ENCODE measurements at regions not wholly inside any gene's neighbourhood (a gene's known extent, or its start where the extent isn't known, plus 50 kb on each side); places are given as distances from the start of the nearest gene placed in this dataset.

DNA sequence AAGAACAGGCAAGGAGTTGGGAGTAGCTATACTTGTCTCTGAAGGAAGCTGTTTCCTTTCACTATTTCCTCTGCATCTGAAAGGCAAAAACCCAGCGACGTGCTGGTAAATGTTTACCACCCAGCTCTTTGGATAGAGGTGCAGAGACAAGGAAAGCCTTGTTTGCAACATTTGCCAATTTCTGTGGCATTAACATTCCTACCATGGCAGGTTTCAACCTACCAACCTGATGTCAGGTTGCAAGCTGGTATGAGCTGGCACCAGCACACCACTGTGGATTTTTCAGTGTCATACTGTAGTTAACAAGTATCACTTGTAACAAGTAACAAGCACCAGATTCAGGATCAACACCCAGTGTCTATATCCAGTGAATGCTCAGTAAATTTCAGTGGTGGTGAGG lies 294.8 kb upstream of the TMPO start:
- TF ChIP-seq, protein P1, sequence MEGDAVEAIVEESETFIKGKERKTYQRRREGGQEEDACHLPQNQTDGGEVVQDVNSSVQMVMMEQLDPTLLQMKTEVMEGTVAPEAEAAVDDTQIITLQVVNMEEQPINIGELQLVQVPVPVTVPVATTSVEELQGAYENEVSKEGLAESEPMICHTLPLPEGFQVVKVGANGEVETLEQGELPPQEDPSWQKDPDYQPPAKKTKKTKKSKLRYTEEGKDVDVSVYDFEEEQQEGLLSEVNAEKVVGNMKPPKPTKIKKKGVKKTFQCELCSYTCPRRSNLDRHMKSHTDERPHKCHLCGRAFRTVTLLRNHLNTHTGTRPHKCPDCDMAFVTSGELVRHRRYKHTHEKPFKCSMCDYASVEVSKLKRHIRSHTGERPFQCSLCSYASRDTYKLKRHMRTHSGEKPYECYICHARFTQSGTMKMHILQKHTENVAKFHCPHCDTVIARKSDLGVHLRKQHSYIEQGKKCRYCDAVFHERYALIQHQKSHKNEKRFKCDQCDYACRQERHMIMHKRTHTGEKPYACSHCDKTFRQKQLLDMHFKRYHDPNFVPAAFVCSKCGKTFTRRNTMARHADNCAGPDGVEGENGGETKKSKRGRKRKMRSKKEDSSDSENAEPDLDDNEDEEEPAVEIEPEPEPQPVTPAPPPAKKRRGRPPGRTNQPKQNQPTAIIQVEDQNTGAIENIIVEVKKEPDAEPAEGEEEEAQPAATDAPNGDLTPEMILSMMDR (conservative IDR thresholded peaks at IDR 0.05 in 1 of 2, IDR thresholded peaks at IDR 0.05 in 1 of 2; ENCODE audit: extremely low read depth in 1 of 2, insufficient read depth in 1 of 2, low read depth in 1 of 2, low read length in 2 of 2): no peak
- TF ChIP-seq EZH2 (IDR thresholded peaks at IDR 0.05; ENCODE audit: borderline replicate concordance, low read length): no peak
